Activated CD8-positive, alpha-beta T cell treated with anti-CD3 and anti-CD28 coated beads for 36 hours (primary cell): ENCODE measurements at regions not wholly inside any gene's neighbourhood (a gene's known extent, or its start where the extent isn't known, plus 50 kb on each side); places are given as distances from the start of the nearest gene placed in this dataset.

Experiments
- ATAC-seq: fragments of 200-7000 bp; cut with Tn5 transposase; one replicate; pipeline ENCODE4 v1.10.0; 2021; ENCODE audit warnings: mild to moderate bottlenecking, moderate library complexity
- CTCF ChIA-PET: fragments of 350-600 bp; sonication (Branson Sonifier 250); formaldehyde crosslinking; loops from one replicate; lab custom pipeline; 2021; ENCODE audit warnings: antibody characterized with exemption; lab: Charles Lee
- POLR2A ChIA-PET: fragments of 350-600 bp; sonication (Branson Sonifier 250); formaldehyde crosslinking; loops from one replicate; lab custom pipeline; 2021; ENCODE audit warnings: antibody characterized with exemption; lab: Charles Lee
- DNase-seq: peaks from one replicate; pipeline ENCODE4 v3.0.0-alpha.2; 2020
- H3K27ac Mint-ChIP-seq: one replicate; pipeline ENCODE4 v1.8.0; 2021; ENCODE audit warnings: mild to moderate bottlenecking, mixed read lengths
- H3K27me3 Mint-ChIP-seq: one replicate; pipeline ENCODE4 v1.8.0; 2021; ENCODE audit warnings: mixed read lengths
- H3K36me3 Mint-ChIP-seq: one replicate; pipeline ENCODE4 v1.8.0; 2021; ENCODE audit warnings: low read depth, mixed read lengths
- H3K4me1 Mint-ChIP-seq: one replicate; pipeline ENCODE4 v1.8.0; 2021; ENCODE audit warnings: low read depth, mixed read lengths
- H3K4me3 Mint-ChIP-seq: one replicate; pipeline ENCODE4 v1.8.0; 2021; ENCODE audit warnings: mild to moderate bottlenecking, moderate library complexity, mixed read lengths
- H3K9me3 Mint-ChIP-seq: one replicate; pipeline ENCODE4 v1.8.0; 2021; ENCODE audit warnings: mixed read lengths
- CTCF ChIP-seq: fragments of 200-600 bp; IDR thresholded peaks from one replicate; pipeline ENCODE4 v1.8.0; 2022; ENCODE audit warnings: antibody characterized with exemption, mild to moderate bottlenecking
- intact Hi-C: fragments of 100-400 bp; cut with micrococcal nuclease; formaldehyde crosslinking; loops from one replicate; pipeline ENCODE4 v1.10.0; 2022

- no peak overlapping the region for H3K4me3 Mint-ChIP-seq
- ATAC-seq = peak; percentile 90
- peaks cover 29% of the 10 kb centered on the region for H3K27me3 Mint-ChIP-seq
Measured at GRCh38 chr9:117825609-117826347, 121.6 kb downstream of the TLR4 start.

GRCh38 chr9:117826837-117827236, 122.6 kb downstream of the TLR4 start:
- no peak for DNase-seq
- no peak overlapping the region for H3K27ac Mint-ChIP-seq
- peaks cover 27% of the 10 kb centered on the region for H3K4me1 Mint-ChIP-seq
- no peaks in the 10 kb centered on the region for H3K9me3 Mint-ChIP-seq
- no peak for ATAC-seq
- intact Hi-C loops = no loop called here
- no peak for TF ChIP-seq CTCF
- peaks cover 27% of the 10 kb centered on the region for H3K27me3 Mint-ChIP-seq
- CTCF ChIA-PET = no interaction called here
- no peak overlapping the region for H3K4me3 Mint-ChIP-seq
- no peaks in the 10 kb centered on the region for H3K36me3 Mint-ChIP-seq
- POLR2A ChIA-PET = interaction anchor here (0.6 kb wide), 1 partner anchor 853 kb away, joined by 3 read pairs; no protein-coding TSS in a partner anchor

More at GRCh38 chr9:117825609-117826347, 121.6 kb downstream of the TLR4 start:
- Mint-ChIP-seq H3K36me3 (no peaks in the 10 kb centered on the region), H3K9me3 (no peaks in the 10 kb centered on the region), H3K27ac (no peak overlapping the region), H3K4me1 (peaks cover 27% of the 10 kb centered on the region)
- CTCF ChIA-PET = no interaction called here
- POLR2A ChIA-PET = no interaction called here
- intact Hi-C loops = no loop called here
- peak; percentile 77 for DNase-seq
- no peak for TF ChIP-seq CTCF

GRCh38 chr9:117827456-117827855, 123.3 kb downstream of the TLR4 start:
- intact Hi-C loops = no loop called here
- no peaks in the 10 kb centered on the region for H3K9me3 Mint-ChIP-seq
- ATAC-seq (no peak), DNase-seq (no peak)
- ChIA-PET CTCF (no interaction called here), POLR2A (no interaction called here)
- H3K27ac Mint-ChIP-seq = no peak overlapping the region
- peaks cover 29% of the 10 kb centered on the region for H3K27me3 Mint-ChIP-seq
- TF ChIP-seq CTCF = no peak
- no peak overlapping the region for H3K4me3 Mint-ChIP-seq
- peaks cover 27% of the 10 kb centered on the region for H3K4me1 Mint-ChIP-seq
- no peaks in the 10 kb centered on the region for H3K36me3 Mint-ChIP-seq

GRCh38 chr9:117828466-117828865, 124.3 kb downstream of the TLR4 start:
- no peak for TF ChIP-seq CTCF
- Mint-ChIP-seq H3K4me1 (peaks cover 27% of the 10 kb centered on the region), H3K27me3 (peaks cover 28% of the 10 kb centered on the region), H3K4me3 (no peak overlapping the region), H3K9me3 (no peaks in the 10 kb centered on the region), H3K36me3 (no peaks in the 10 kb centered on the region), H3K27ac (no peak overlapping the region)
- DNase-seq = no peak
- intact Hi-C loops = no loop called here
- no peak for ATAC-seq
- ChIA-PET CTCF (no interaction called here), POLR2A (no interaction called here)

- intact Hi-C loops = no loop called here
- H3K27ac Mint-ChIP-seq = no peak overlapping the region
Measured at GRCh38 chr9:117835798-117836197, 131.6 kb downstream of the TLR4 start.

More at GRCh38 chr9:117835798-117836197, 131.6 kb downstream of the TLR4 start:
- H3K27me3 Mint-ChIP-seq = peaks cover 21% of the 10 kb centered on the region
- no peak for TF ChIP-seq CTCF
- DNase-seq = no peak
- H3K9me3 Mint-ChIP-seq = no peaks in the 10 kb centered on the region
- POLR2A ChIA-PET = no interaction called here
- H3K4me1 Mint-ChIP-seq = no peaks in the 10 kb centered on the region
- no peak overlapping the region for H3K4me3 Mint-ChIP-seq
- ATAC-seq = no peak
- H3K36me3 Mint-ChIP-seq = no peaks in the 10 kb centered on the region
- CTCF ChIA-PET = no interaction called here
